ENCODE measurements at regions not wholly inside any gene's neighbourhood (a gene's known extent, or its start where the extent isn't known, plus 50 kb on each side); places are given as distances from the start of the nearest gene placed in this dataset.

DNA sequence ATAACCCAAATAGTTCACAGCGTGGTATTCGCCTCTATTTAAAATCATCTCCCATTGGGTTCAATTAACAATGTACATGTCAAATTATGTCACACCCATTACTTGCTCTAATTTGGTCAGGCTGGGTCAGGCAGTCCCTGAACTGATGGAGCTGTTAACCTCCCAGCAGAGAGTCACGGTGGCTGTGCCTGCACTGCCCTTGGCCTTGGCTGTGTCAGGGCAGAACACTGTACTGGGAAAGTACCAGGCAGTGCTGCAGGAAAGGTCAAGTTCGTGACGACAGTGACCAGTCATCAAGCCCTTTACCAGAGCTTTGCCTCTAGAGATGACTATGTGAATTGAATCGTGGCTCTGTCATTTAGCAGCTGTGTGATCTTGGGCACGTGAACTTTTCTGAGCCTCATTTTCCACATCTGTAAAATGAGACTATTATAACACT, 100.0 kb downstream of the ARF6 start:
- no peak overlapping the region for H3K27ac ChIP-seq
- TF ChIP-seq, protein P1, sequence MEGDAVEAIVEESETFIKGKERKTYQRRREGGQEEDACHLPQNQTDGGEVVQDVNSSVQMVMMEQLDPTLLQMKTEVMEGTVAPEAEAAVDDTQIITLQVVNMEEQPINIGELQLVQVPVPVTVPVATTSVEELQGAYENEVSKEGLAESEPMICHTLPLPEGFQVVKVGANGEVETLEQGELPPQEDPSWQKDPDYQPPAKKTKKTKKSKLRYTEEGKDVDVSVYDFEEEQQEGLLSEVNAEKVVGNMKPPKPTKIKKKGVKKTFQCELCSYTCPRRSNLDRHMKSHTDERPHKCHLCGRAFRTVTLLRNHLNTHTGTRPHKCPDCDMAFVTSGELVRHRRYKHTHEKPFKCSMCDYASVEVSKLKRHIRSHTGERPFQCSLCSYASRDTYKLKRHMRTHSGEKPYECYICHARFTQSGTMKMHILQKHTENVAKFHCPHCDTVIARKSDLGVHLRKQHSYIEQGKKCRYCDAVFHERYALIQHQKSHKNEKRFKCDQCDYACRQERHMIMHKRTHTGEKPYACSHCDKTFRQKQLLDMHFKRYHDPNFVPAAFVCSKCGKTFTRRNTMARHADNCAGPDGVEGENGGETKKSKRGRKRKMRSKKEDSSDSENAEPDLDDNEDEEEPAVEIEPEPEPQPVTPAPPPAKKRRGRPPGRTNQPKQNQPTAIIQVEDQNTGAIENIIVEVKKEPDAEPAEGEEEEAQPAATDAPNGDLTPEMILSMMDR (conservative IDR thresholded peaks at IDR 0.05) = no peak

DNA sequence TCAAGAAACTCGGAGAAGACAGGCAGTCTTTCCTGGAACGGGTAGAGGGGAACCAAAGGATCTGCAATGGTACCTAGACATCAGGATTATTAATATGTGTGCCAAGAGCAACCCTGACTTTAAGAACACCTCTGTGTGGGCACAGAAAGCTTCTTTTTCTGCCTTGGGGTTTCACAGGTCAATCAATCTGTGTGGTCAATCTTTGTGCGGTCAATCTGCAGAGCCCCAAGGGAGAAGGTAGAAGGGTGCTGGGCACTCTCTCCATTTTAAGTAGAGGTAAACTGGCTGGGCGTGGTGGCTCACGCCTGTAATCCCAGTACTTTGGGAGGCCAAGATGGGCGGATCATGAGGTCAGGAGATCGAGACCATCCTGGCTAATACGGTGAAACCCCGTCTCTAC, 100.7 kb downstream of the ARF6 start:
- TF ChIP-seq, protein P1 (conservative IDR thresholded peaks at IDR 0.05) = no peak
- H3K27ac ChIP-seq = no peak overlapping the region

DNA sequence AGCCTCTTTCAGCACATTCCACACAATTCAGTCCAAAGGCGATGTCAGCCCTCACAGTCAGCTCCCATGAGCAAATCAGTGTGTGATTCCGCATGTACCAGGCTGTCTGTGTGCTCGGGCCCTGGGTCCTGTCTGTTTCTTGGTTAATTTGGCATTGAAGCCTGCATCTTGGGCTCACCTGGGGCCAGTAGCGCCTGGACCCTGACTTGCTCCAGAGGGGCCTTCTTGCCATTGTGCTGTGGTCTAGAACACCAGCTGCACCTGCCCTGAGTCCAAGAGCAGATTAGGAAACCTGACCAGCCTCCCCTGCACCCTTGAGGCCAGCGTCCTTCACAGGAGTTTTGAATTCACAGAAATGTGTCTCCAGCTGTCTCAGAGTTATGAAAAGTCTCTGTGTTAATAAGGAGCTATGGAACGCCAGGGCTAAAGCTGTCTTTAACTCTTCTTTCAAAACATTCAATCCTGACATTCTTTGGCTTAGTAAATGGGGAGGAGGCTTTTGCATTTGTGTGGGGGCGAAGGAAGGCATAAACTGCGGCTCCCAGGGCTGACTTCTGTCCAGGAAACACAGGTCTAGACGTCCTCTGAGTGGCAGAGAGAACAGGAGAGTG, 102.2 kb downstream of the ARF6 start:
- no peak overlapping the region for H3K27ac ChIP-seq
- TF ChIP-seq, protein P1 (conservative IDR thresholded peaks at IDR 0.05) = no peak

DNA sequence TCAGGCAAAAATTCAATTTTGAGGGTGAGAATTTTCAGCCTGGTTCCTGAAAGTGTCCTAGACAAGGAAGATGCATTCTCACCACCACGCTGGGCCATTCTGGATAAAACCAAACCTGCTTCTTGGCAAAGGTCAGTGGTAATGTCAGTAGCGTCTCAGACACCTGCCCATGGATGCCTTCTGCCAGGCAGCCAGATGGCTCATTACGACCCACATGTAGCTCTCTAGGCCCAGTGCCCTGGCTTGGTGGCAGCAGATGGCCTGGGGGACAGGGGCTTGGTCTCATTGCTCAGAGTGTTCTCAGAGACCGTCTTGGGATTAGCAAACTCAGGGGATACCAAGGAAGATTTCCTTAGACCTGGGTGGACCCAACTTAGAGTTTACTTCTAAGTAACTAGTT, 105.1 kb downstream of the ARF6 start:
- TF ChIP-seq, protein P1 (conservative IDR thresholded peaks at IDR 0.05) = no peak
- H3K27ac ChIP-seq = peak overlapping the region; percentile 91; the same call in 1 of the 2 replicates

GRCh38 chr14:49999146-49999761, 106.4 kb downstream of the ARF6 start:
- TF ChIP-seq, protein P1 (conservative IDR thresholded peaks at IDR 0.05) = no peak
- H3K27ac ChIP-seq = peak overlapping the region; percentile 91

DNA sequence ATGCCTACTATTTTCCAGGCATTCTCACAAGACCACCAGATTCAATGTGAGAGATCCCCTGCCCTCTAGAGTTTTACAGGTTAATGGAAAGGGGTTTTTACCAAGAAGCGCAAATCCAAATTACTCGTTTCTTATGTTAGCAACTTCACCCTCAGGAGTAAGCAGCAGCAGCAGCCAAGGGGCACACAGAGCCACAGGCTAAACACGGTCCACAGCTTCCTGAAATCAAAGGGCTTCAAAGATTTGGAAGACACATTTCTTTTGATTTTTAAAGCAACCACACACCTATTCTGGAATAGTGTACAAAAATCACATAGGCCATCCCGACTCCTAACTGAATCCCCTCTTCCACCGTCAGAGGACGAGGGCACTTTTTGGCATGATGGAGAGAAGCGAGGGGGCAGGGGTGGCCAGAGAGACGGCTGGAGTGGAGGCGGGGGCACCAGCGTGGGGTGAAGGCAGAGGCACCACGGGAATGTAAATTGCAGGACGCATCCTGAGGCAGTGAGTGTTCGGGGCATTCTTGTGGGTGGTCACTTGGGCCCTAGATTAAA, 107.0 kb downstream of the ARF6 start:
- peak overlapping the region; percentile 91 for H3K27ac ChIP-seq
- TF ChIP-seq, protein P1 (conservative IDR thresholded peaks at IDR 0.05) = no peak

GRCh38 chr14:50000380-50001150, 107.7 kb downstream of the ARF6 start:
- TF ChIP-seq, protein P1 (conservative IDR thresholded peaks at IDR 0.05) = no peak
- H3K27ac ChIP-seq = peak overlapping the region; percentile 91
